Mesenchymal stem cell (in vitro differentiated cells and primary cell): ENCODE measurements at regions not wholly inside any gene's neighbourhood (a gene's known extent, or its start where the extent isn't known, plus 50 kb on each side); places are given as distances from the start of the nearest gene placed in this dataset.

Experiments
- DNase-seq: peaks from one replicate; pipeline ENCODE4 v3.0.0-alpha.2; 2013
- H2AFZ ChIP-seq: one replicate; pipeline ENCODE4 v1.6.1; 2013; ENCODE audit warnings: low read depth, mild to moderate bottlenecking, control low read depth, inconsistent platforms, low read length, moderate library complexity
- H2AK5ac ChIP-seq: 2 replicates; pipeline ENCODE4 v1.6.1; 2013; ENCODE audit warnings: low read length, moderate library complexity, mild to moderate bottlenecking, inconsistent platforms; ENCODE audit not compliant: severe bottlenecking
- H2BK120ac ChIP-seq: one replicate; pipeline ENCODE4 v1.6.1; 2013; ENCODE audit warnings: low read depth, mild to moderate bottlenecking, inconsistent platforms, low read length, moderate library complexity
- H2BK12ac ChIP-seq, 2 experiments: one replicate each; pipeline ENCODE4 v1.6.1; 2013; ENCODE audit warnings: inconsistent platforms in 2 of 2, low read length in 2 of 2, mild to moderate bottlenecking in 2 of 2, moderate library complexity in 2 of 2, control low read depth in 1 of 2
- H2BK15ac ChIP-seq: one replicate; pipeline ENCODE4 v1.6.1; 2013; ENCODE audit warnings: mild to moderate bottlenecking, low read depth, inconsistent platforms; ENCODE audit not compliant: poor library complexity, severe bottlenecking
- H2BK5ac ChIP-seq: 2 replicates; pipeline ENCODE4 v1.6.1; 2013; ENCODE audit warnings: low read depth, mild to moderate bottlenecking, low read length, control low read depth, inconsistent platforms; ENCODE audit not compliant: poor library complexity, severe bottlenecking
- H3K14ac ChIP-seq, 2 experiments: one replicate each; pipeline ENCODE4 v1.6.1; 2013; ENCODE audit warnings: inconsistent platforms in 2 of 2, low read length in 2 of 2, control low read depth in 1 of 2, mild to moderate bottlenecking in 1 of 2, moderate library complexity in 1 of 2
- H3K18ac ChIP-seq, 2 experiments: one replicate each; pipeline ENCODE4 v1.6.1; 2013; ENCODE audit warnings: inconsistent platforms in 2 of 2, low read length in 2 of 2, control low read depth in 1 of 2, low read depth in 1 of 2, mild to moderate bottlenecking in 1 of 2
- H3K23ac ChIP-seq, 2 experiments: one replicate each; pipeline ENCODE4 v1.6.1; 2013; ENCODE audit warnings: inconsistent platforms in 2 of 2, low read length in 2 of 2, mild to moderate bottlenecking in 2 of 2, moderate library complexity in 2 of 2, control low read depth in 1 of 2
- H3K27ac ChIP-seq: 2 replicates; pipeline ENCODE4 v1.5.1; 2013; ENCODE audit warnings: mild to moderate bottlenecking, moderate library complexity, low read length, control low read depth, inconsistent platforms; ENCODE audit not compliant: poor library complexity, severe bottlenecking
- H3K27me3 ChIP-seq, 2 experiments: 2 replicates each; pipeline versions ENCODE4 v1.6.1 to v1.7.0; 2013; ENCODE audit warnings: low read length in 2 of 2, mild to moderate bottlenecking in 2 of 2, moderate library complexity in 2 of 2, control low read depth in 1 of 2, inconsistent platforms in 1 of 2; ENCODE audit not compliant: control insufficient read depth in 1 of 2, insufficient read depth in 1 of 2
- H3K36me3 ChIP-seq, 2 experiments: 2 replicates each; pipeline versions ENCODE4 v1.6.1 to v1.7.0; 2013; ENCODE audit warnings: low read length in 2 of 2, control low read depth in 1 of 2, inconsistent platforms in 1 of 2, low read depth in 1 of 2, mild to moderate bottlenecking in 1 of 2; ENCODE audit not compliant: insufficient read depth in 2 of 2, control insufficient read depth in 1 of 2
- H3K4ac ChIP-seq, 2 experiments: one replicate each; pipeline ENCODE4 v1.6.1; 2013; ENCODE audit warnings: inconsistent platforms in 2 of 2, low read length in 2 of 2, mild to moderate bottlenecking in 2 of 2, moderate library complexity in 2 of 2, control low read depth in 1 of 2, low read depth in 1 of 2
- H3K4me1 ChIP-seq: 2 replicates; pipeline ENCODE4 v1.6.1; 2013; ENCODE audit warnings: low read depth, low read length, control low read depth; ENCODE audit not compliant: control insufficient read depth, insufficient read depth
- H3K4me2 ChIP-seq: 2 replicates; pipeline ENCODE4 v1.6.1; 2013; ENCODE audit warnings: low read length, mild to moderate bottlenecking, inconsistent platforms; ENCODE audit not compliant: poor library complexity, severe bottlenecking
- H3K4me3 ChIP-seq, 2 experiments: 2 replicates each; pipeline versions ENCODE4 v1.5.1 to v1.7.0; 2013; ENCODE audit warnings: low read length in 2 of 2, mild to moderate bottlenecking in 2 of 2, control low read depth in 1 of 2, low read depth in 1 of 2; ENCODE audit not compliant: insufficient read depth in 1 of 2
- H3K79me1 ChIP-seq: replicated peaks from 2 replicates; pipeline ENCODE4 v1.6.1; 2013; ENCODE audit warnings: mild to moderate bottlenecking, control low read depth, low read length, inconsistent platforms; ENCODE audit not compliant: poor library complexity, severe bottlenecking
- H3K9ac ChIP-seq: 2 replicates; pipeline ENCODE4 v1.7.0; 2013; ENCODE audit warnings: mild to moderate bottlenecking, low read length, moderate library complexity
- H3K9me3 ChIP-seq: 2 replicates; pipeline ENCODE4 v1.7.0; 2013; ENCODE audit warnings: mild to moderate bottlenecking, low read length; ENCODE audit not compliant: control insufficient read depth
- H4K8ac ChIP-seq: one replicate; pipeline ENCODE4 v1.6.1; 2013; ENCODE audit warnings: inconsistent platforms, mild to moderate bottlenecking, low read length, moderate library complexity
- H4K91ac ChIP-seq: one replicate; pipeline ENCODE4 v1.6.1; 2013; ENCODE audit warnings: mild to moderate bottlenecking, low read length, inconsistent platforms
- WGBS: methylation state at CpG from one replicate; pipeline ENCODE4 v1.1.7; 2013; ENCODE audit warnings: mixed read lengths; 5-methylcytosine and 5-hydroxymethylcytosine counted together

GRCh38 chr6:8819446-8819845 lies 384.1 kb upstream of the SLC35B3 start:
- H3K23ac ChIP-seq, result no peak overlapping the region
- H3K27ac ChIP-seq, result no peak overlapping the region
- no peak overlapping the region for H3K4ac ChIP-seq
- H2BK12ac ChIP-seq, result no peak overlapping the region
- no peak overlapping the region for H3K14ac ChIP-seq
- H3K9me3 ChIP-seq, result peaks cover 2% of the 10 kb centered on the region
- no peak overlapping the region for H3K4me3 ChIP-seq
- H4K91ac ChIP-seq, result no peak overlapping the region
- H3K18ac ChIP-seq, result no peak overlapping the region
- no peak overlapping the region for H3K4me2 ChIP-seq
- WGBS, result 91% methylated on average over 3 of the region's 5 CpGs
- no peak overlapping the region for H2BK5ac ChIP-seq
- no peaks in the 10 kb centered on the region for H3K4me1 ChIP-seq
- H2AK5ac ChIP-seq, result no peak overlapping the region
- H2BK120ac ChIP-seq, result no peak overlapping the region
- no peak overlapping the region for H2AFZ ChIP-seq
- H3K9ac ChIP-seq, result no peak overlapping the region
- no peak overlapping the region for H2BK15ac ChIP-seq
- H3K27me3 ChIP-seq, result no peaks in the 10 kb centered on the region
- no peak for DNase-seq
- no peaks in the 10 kb centered on the region for H3K79me1 ChIP-seq
- H4K8ac ChIP-seq, result no peak overlapping the region
- H3K36me3 ChIP-seq, result no peaks in the 10 kb centered on the region

GRCh38 chr6:8814440-8815000 lies 379.2 kb upstream of the SLC35B3 start:
- Histone ChIP-seq H3K14ac (no peak overlapping the region), H2BK5ac (no peak overlapping the region), H4K8ac (no peak overlapping the region), H2AK5ac (no peak overlapping the region), H3K4ac (no peak overlapping the region), H3K4me1 (no peaks in the 10 kb centered on the region), H3K27ac (no peak overlapping the region), H3K23ac (no peak overlapping the region), H3K18ac (no peak overlapping the region), H3K36me3 (no peaks in the 10 kb centered on the region), H3K9me3 (peaks cover 17% of the 10 kb centered on the region), H4K91ac (no peak overlapping the region), H3K4me3 (no peak overlapping the region), H3K27me3 (no peaks in the 10 kb centered on the region), H2BK120ac (no peak overlapping the region), H3K9ac (no peak overlapping the region), H2BK15ac (no peak overlapping the region), H2AFZ (no peak overlapping the region), H2BK12ac (no peak overlapping the region), H3K79me1 (no peaks in the 10 kb centered on the region), H3K4me2 (no peak overlapping the region)
- DNase-seq, result no peak
- no CpG with 5 or more reads among the region's 1 CpG for WGBS

GRCh38 chr6:8810325-8810724 lies 375.0 kb upstream of the SLC35B3 start:
- Histone ChIP-seq H3K18ac (no peak overlapping the region), H3K27me3 (no peaks in the 10 kb centered on the region), H4K91ac (no peak overlapping the region), H3K36me3 (no peaks in the 10 kb centered on the region), H4K8ac (no peak overlapping the region), H3K9me3 (peaks cover 25% of the 10 kb centered on the region), H3K79me1 (no peaks in the 10 kb centered on the region), H3K9ac (no peak overlapping the region), H2BK15ac (no peak overlapping the region), H3K4me3 (no peak overlapping the region), H3K4me1 (no peaks in the 10 kb centered on the region), H3K4ac (no peak overlapping the region), H3K23ac (no peak overlapping the region), H3K4me2 (no peak overlapping the region), H2BK12ac (no peak overlapping the region), H3K14ac (no peak overlapping the region), H2AK5ac (no peak overlapping the region), H2AFZ (no peak overlapping the region), H2BK5ac (no peak overlapping the region), H3K27ac (no peak overlapping the region), H2BK120ac (no peak overlapping the region)
- DNase-seq, result no peak
- no CpG with 5 or more reads among the region's 4 CpGs for WGBS

- H3K9ac ChIP-seq, result no peak overlapping the region
- H3K4me3 ChIP-seq, result no peak overlapping the region
- H2AFZ ChIP-seq, result no peak overlapping the region
- no peak overlapping the region for H2BK5ac ChIP-seq
- peaks cover 25% of the 10 kb centered on the region for H3K9me3 ChIP-seq
- no peak overlapping the region for H3K4ac ChIP-seq
- H2BK120ac ChIP-seq, result no peak overlapping the region
- H3K79me1 ChIP-seq, result no peaks in the 10 kb centered on the region
- no peak overlapping the region for H2BK15ac ChIP-seq
- DNase-seq, result no peak
- no peaks in the 10 kb centered on the region for H3K4me1 ChIP-seq
- H4K8ac ChIP-seq, result no peak overlapping the region
- H3K18ac ChIP-seq, result no peak overlapping the region
- no peaks in the 10 kb centered on the region for H3K27me3 ChIP-seq
- H3K27ac ChIP-seq, result no peak overlapping the region
- no peak overlapping the region for H3K14ac ChIP-seq
- H3K36me3 ChIP-seq, result no peaks in the 10 kb centered on the region
- H3K23ac ChIP-seq, result no peak overlapping the region
- H4K91ac ChIP-seq, result no peak overlapping the region
- H2BK12ac ChIP-seq, result no peak overlapping the region
- WGBS, result 98% methylated on average over 3 of the region's 4 CpGs
- no peak overlapping the region for H3K4me2 ChIP-seq
- no peak overlapping the region for H2AK5ac ChIP-seq
Measured at GRCh38 chr6:8809662-8810061, 374.3 kb upstream of the SLC35B3 start.
